Heart left ventricle (tissue), 16 donors: ENCODE measurements at regions not wholly inside any gene's neighbourhood (a gene's known extent, or its start where the extent isn't known, plus 50 kb on each side); places are given as distances from the start of the nearest gene placed in this dataset.

Experiments
- ATAC-seq, 4 donors: fragments of 200-7000 bp; cut with Tn5 transposase; one replicate each; pipeline ENCODE4 v1.9.1; 2020 to 2022; ENCODE audit warnings: moderate library complexity in 4 of 4, mild to moderate bottlenecking in 3 of 4, moderate number of reproducible peaks in 1 of 4
- DNase-seq, 5 donors: peaks; one replicate each; pipeline ENCODE4 v3.0.0-alpha.2; 2020
- H3K27ac ChIP-seq, 12 donors: fragments of 200-600 bp; sonication (generic) in 4 of 12; one replicate each; pipeline versions ENCODE4 v1.5.0 to v1.8.0; 2016 to 2022; ENCODE audit warnings: mild to moderate bottlenecking in 2 of 12
- H3K27me3 ChIP-seq, 9 donors: fragments of 200-600 bp; sonication (generic) in 2 of 9; one replicate each; pipeline versions ENCODE4 v1.5.1 to v1.8.0; 2016 to 2022; ENCODE audit warnings: mild to moderate bottlenecking in 3 of 9
- H3K36me3 ChIP-seq, 9 donors: fragments of 200-600 bp; sonication (generic) in 2 of 9; one replicate each; pipeline versions ENCODE4 v1.5.0 to v1.8.0; 2018 to 2022; ENCODE audit warnings: mild to moderate bottlenecking in 2 of 9
- H3K4me1 ChIP-seq, 12 donors: fragments of 200-600 bp; sonication (generic) in 4 of 12; one replicate each; pipeline versions ENCODE4 v1.5.0 to v1.8.0; 2016 to 2022; ENCODE audit warnings: mild to moderate bottlenecking in 3 of 12
- H3K4me3 ChIP-seq, 12 donors: fragments of 200-600 bp; sonication (generic) in 4 of 12; one replicate each; pipeline versions ENCODE4 v1.5.0 to v1.8.0; 2017 to 2022; ENCODE audit warnings: mild to moderate bottlenecking in 9 of 12, moderate library complexity in 4 of 12
- H3K9me3 ChIP-seq, 12 donors: fragments of 200-600 bp; sonication (generic) in 4 of 12; one replicate each; pipeline versions ENCODE4 v1.5.0 to v1.8.0; 2016 to 2022; ENCODE audit warnings: mild to moderate bottlenecking in 1 of 12
- POLR2A ChIP-seq, 2 donors: fragments of 450-650 bp; IDR thresholded peaks; one replicate each; pipeline ENCODE4 v1.6.1; 2017; ENCODE audit warnings: antibody characterized with exemption in 2 of 2, mild to moderate bottlenecking in 2 of 2, moderate library complexity in 2 of 2
- WGBS, 4 donors: extraction: QIAGEN DNeasy Blood & Tissue Kit in 2 of 4; methylation state at CpG; one replicate each; pipeline versions ENCODE4 v1.1.5 to v1.1.7; 2013 to 2018; 5-methylcytosine and 5-hydroxymethylcytosine counted together
- intact Hi-C, 10 donors: fragments of 100-400 bp; cut with DNase I; formaldehyde crosslinking; loops; one replicate each; pipeline versions ENCODE4 v1.11.1 to v1.14.2; 2022
- TF ChIP-seq, protein P1 (sequence below), 12 donors: fragments of 200-600 bp; sonication (generic) in 4 of 12; IDR thresholded peaks; one replicate each; pipeline versions ENCODE4 v1.5.0 to v1.8.0; 2018 to 2022; ENCODE audit warnings: antibody characterized with exemption in 12 of 12, mild to moderate bottlenecking in 5 of 12
- donor health status: ischemic (EF 13 %, LVEDD 7.1; RV severe dilation, severe dysfunction).
- donor health status: healthy with polysubstance abuse.
- donor health status: DM: no; HTN: yes; CAD: no.
- donor health status: DM: no; HTN: no; CAD: no.
- donor health status: ischemic (EF 25% LVEDD 6.9; RV normal size, moderate dysfunction).
- donor health status: ischemic (EF 25% LVEDD 5.7; RV mildly dilated, moderate dysfunction).
- donor health status: healthy.
- donor health status: DM: yes; HTN: yes; CAD: no.
- donor health status: ischemic (EF 35%, LVEDD 5.7; RV mildly dilated, moderate dysfunction).
- donor health status: nonischemic (EF 11% LVEDD 7.7; RV severe dilation, severe dysfunction).
- donor health status: DM: yes; HTN: yes; CAD: no.
- donor health status: PGD.
- donor health status: ischemic (EF 29% LVEDD 5.4; RV normal size, mild dysfunction).
- donor health status: nonischemic (EF 23%, LVEDD 6.1; RV moderate dilation, normal function).

DNA sequence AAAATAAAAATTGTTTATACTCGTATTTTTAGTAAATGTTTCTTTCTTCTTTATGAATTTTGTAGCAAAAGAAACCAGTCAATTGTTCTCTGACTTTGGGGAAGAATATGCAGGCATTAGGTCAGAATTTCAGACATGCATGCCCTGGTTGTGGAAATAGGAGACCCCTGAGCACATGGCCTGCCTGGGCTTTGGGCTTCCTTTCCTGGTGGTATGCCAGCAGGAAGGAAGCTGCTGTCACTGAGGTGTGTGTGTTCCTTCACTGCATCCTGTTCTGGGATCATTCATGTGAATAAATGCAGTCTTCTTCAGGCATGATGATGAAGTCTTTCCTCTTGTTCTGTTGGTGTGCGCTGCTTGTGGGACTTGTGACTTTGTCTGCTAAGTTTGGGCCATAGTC, 920.2 kb upstream of the VRK2 start:
- H3K4me1 ChIP-seq: no peaks in the 10 kb centered on the region
- H3K27me3 ChIP-seq: no peaks in the 10 kb centered on the region
- TF ChIP-seq, protein P1, sequence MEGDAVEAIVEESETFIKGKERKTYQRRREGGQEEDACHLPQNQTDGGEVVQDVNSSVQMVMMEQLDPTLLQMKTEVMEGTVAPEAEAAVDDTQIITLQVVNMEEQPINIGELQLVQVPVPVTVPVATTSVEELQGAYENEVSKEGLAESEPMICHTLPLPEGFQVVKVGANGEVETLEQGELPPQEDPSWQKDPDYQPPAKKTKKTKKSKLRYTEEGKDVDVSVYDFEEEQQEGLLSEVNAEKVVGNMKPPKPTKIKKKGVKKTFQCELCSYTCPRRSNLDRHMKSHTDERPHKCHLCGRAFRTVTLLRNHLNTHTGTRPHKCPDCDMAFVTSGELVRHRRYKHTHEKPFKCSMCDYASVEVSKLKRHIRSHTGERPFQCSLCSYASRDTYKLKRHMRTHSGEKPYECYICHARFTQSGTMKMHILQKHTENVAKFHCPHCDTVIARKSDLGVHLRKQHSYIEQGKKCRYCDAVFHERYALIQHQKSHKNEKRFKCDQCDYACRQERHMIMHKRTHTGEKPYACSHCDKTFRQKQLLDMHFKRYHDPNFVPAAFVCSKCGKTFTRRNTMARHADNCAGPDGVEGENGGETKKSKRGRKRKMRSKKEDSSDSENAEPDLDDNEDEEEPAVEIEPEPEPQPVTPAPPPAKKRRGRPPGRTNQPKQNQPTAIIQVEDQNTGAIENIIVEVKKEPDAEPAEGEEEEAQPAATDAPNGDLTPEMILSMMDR (IDR thresholded peaks at IDR 0.05): no peak
- no peak for TF ChIP-seq POLR2A (IDR thresholded peaks at IDR 0.05)
- ATAC-seq (no peak), DNase-seq (no peak)
- no peaks in the 10 kb centered on the region for H3K36me3 ChIP-seq
- 69 to 86% (median 75%) methylated on average over 2 of the region's 2 CpGs for WGBS, 4 donors
- no peak overlapping the region for H3K27ac ChIP-seq
- intact Hi-C loops: no loop called here
- peaks cover 0 to 6% (median 0%) of the 10 kb centered on the region in 12 donors for H3K9me3 ChIP-seq
- H3K4me3 ChIP-seq: no peak overlapping the region

- H3K4me1 ChIP-seq: no peaks in the 10 kb centered on the region
- TF ChIP-seq, protein P1 (IDR thresholded peaks at IDR 0.05): no peak
- no peak for TF ChIP-seq POLR2A (IDR thresholded peaks at IDR 0.05)
- H3K36me3 ChIP-seq: no peaks in the 10 kb centered on the region
- no peak for DNase-seq
- no peak for ATAC-seq
- no peaks in the 10 kb centered on the region for H3K9me3 ChIP-seq
- no peak overlapping the region for H3K4me3 ChIP-seq
- 55 to 76% (median 69%) methylated on average over 1 of the region's 1 CpG for WGBS, 4 donors
- no peak overlapping the region for H3K27ac ChIP-seq
- intact Hi-C loops: no loop called here
- no peaks in the 10 kb centered on the region for H3K27me3 ChIP-seq
These were observed 907.4 kb upstream of the VRK2 start for GRCh38 chr2:57139179-57139578.

GRCh38 chr2:57141269-57141668, 905.3 kb upstream of the VRK2 start:
- Histone ChIP-seq H3K4me1 (no peaks in the 10 kb centered on the region), H3K9me3 (no peaks in the 10 kb centered on the region), H3K36me3 (no peaks in the 10 kb centered on the region), H3K27me3 (no peaks in the 10 kb centered on the region), H3K4me3 (no peak overlapping the region), H3K27ac (no peak overlapping the region)
- intact Hi-C loops: no loop called here
- no peak for TF ChIP-seq POLR2A (IDR thresholded peaks at IDR 0.05)
- TF ChIP-seq, protein P1 (IDR thresholded peaks at IDR 0.05): no peak
- ATAC-seq (no peak), DNase-seq (no peak)

DNA sequence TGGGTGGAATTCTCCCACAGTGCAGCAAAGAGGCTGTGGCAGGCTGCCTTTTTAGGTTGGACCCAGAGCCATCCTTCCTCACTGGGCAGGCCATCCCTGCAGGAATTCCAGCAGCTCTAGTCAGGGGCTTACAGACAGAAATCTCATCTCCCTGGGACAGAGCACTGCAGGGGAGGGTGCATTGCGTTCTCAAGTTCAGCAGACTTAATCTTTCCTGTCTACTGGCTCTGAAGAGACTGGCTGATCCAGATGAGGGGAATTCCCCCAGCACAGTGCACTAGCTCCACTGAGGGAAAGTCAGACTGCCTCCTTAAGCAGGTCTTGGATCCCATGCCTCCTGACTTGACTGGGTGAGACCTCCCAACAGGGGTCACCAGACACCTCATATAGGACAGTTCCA, 899.7 kb upstream of the VRK2 start:
- TF ChIP-seq POLR2A (IDR thresholded peaks at IDR 0.05): no peak
- TF ChIP-seq, protein P1 (IDR thresholded peaks at IDR 0.05): no peak
- H3K9me3 ChIP-seq: peaks cover 0 to 20% (median 4%) of the 10 kb centered on the region in 12 donors
- no peak overlapping the region for H3K4me3 ChIP-seq
- no peak for ATAC-seq
- intact Hi-C loops: no loop called here
- H3K27ac ChIP-seq: no peak overlapping the region
- DNase-seq: no peak
- 43 to 60% (median 44%) methylated on average over 1 of the region's 1 CpG; no CpG with 5 or more reads in 1 of the 4 donors for WGBS, 4 donors
- no peaks in the 10 kb centered on the region for H3K36me3 ChIP-seq
- no peaks in the 10 kb centered on the region for H3K27me3 ChIP-seq
- no peaks in the 10 kb centered on the region for H3K4me1 ChIP-seq
